Glutamatergic neuron (in vitro differentiated cells): ENCODE measurements at regions not wholly inside any gene's neighbourhood (a gene's known extent, or its start where the extent isn't known, plus 50 kb on each side); places are given as distances from the start of the nearest gene placed in this dataset.
"Not testable (repeated sequence)": the region's sequence is repeated elsewhere in the genome, so short reads cannot be mapped to it uniquely, and the experiment has no call there.

ENCODE experiments used
- DNase-seq: peaks from one replicate; pipeline ENCODE4 v3.0.0; 2022
- H3K27ac Mint-ChIP-seq: one replicate; pipeline ENCODE4 v1.8.0; 2020; ENCODE audit warnings: mild to moderate bottlenecking, mixed read lengths, inconsistent platforms; ENCODE audit not compliant: unreplicated experiment
- H3K27me3 Mint-ChIP-seq: one replicate; pipeline ENCODE4 v1.8.0; 2020; ENCODE audit warnings: mild to moderate bottlenecking, moderate library complexity, mixed read lengths, inconsistent platforms; ENCODE audit not compliant: unreplicated experiment
- H3K36me3 Mint-ChIP-seq: one replicate; pipeline ENCODE4 v1.8.0; 2020; ENCODE audit warnings: mild to moderate bottlenecking, mixed read lengths, inconsistent platforms; ENCODE audit not compliant: unreplicated experiment
- H3K4me1 Mint-ChIP-seq: one replicate; pipeline ENCODE4 v1.8.0; 2020; ENCODE audit warnings: mild to moderate bottlenecking, low read depth, mixed read lengths, inconsistent platforms; ENCODE audit not compliant: unreplicated experiment
- H3K4me3 Mint-ChIP-seq: one replicate; pipeline ENCODE4 v1.8.0; 2020; ENCODE audit warnings: mild to moderate bottlenecking, mixed read lengths, inconsistent platforms; ENCODE audit not compliant: unreplicated experiment
- H3K9me3 Mint-ChIP-seq: one replicate; pipeline ENCODE4 v1.8.0; 2020; ENCODE audit warnings: mild to moderate bottlenecking, moderate library complexity, mixed read lengths, inconsistent platforms; ENCODE audit not compliant: unreplicated experiment
- TF ChIP-seq, protein P1 (sequence below): fragments of 200-600 bp; sonication (generic); IDR thresholded peaks from one replicate; pipeline ENCODE4 v1.5.0; 2021; ENCODE audit not compliant: partially characterized antibody, unreplicated experiment

DNA sequence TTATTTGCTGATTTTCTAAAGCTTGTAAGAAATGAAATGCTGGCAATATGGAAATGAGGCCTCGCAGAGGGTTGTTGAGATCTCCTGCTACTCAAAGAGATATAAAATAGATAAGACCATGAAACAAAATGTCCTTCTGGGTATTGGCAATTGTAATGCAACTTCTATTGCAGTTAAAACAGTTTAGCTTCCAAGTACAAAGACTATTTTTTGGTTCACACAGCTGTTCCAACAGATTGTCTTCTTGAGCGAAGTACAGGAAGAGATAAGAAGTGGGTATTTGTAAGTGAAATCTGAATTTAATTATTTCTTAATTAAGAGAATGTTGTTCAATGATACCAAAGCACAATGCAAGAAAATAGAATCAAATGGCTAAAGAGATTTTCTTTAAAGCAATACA is 801.5 kb upstream of the GBE1 start:
- Mint-ChIP-seq H3K9me3 (peaks cover 10% of the 10 kb centered on the region), H3K27ac (no peak overlapping the region), H3K27me3 (no peaks in the 10 kb centered on the region), H3K4me3 (no peak overlapping the region), H3K36me3 (no peaks in the 10 kb centered on the region), H3K4me1 (peaks cover 14% of the 10 kb centered on the region)
- no peak for DNase-seq
- TF ChIP-seq, protein P1, sequence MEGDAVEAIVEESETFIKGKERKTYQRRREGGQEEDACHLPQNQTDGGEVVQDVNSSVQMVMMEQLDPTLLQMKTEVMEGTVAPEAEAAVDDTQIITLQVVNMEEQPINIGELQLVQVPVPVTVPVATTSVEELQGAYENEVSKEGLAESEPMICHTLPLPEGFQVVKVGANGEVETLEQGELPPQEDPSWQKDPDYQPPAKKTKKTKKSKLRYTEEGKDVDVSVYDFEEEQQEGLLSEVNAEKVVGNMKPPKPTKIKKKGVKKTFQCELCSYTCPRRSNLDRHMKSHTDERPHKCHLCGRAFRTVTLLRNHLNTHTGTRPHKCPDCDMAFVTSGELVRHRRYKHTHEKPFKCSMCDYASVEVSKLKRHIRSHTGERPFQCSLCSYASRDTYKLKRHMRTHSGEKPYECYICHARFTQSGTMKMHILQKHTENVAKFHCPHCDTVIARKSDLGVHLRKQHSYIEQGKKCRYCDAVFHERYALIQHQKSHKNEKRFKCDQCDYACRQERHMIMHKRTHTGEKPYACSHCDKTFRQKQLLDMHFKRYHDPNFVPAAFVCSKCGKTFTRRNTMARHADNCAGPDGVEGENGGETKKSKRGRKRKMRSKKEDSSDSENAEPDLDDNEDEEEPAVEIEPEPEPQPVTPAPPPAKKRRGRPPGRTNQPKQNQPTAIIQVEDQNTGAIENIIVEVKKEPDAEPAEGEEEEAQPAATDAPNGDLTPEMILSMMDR: no peak

DNA sequence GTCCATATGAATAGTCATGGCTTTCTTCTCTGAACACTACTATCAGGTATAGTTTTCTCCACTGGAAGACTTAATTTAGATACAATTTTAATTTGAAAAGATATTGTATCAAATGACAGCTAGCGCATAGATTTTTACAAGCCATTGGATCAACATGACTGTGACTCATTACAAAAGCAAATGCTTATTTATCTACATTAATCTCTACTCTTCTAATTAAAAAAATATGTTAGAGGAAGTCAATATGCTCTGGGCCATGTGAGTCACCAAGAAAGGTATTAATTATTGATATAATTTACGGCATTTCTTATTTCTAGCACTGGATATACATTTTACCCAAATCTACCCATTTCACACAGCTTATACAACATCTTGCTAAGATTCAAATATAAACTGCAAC is 800.3 kb upstream of the GBE1 start:
- H3K4me3 Mint-ChIP-seq: no peak overlapping the region
- H3K9me3 Mint-ChIP-seq: peaks cover 10% of the 10 kb centered on the region
- no peak for DNase-seq
- peaks cover 13% of the 10 kb centered on the region for H3K4me1 Mint-ChIP-seq
- no peaks in the 10 kb centered on the region for H3K36me3 Mint-ChIP-seq
- H3K27ac Mint-ChIP-seq: no peak overlapping the region
- TF ChIP-seq, protein P1: no peak
- no peaks in the 10 kb centered on the region for H3K27me3 Mint-ChIP-seq

DNA sequence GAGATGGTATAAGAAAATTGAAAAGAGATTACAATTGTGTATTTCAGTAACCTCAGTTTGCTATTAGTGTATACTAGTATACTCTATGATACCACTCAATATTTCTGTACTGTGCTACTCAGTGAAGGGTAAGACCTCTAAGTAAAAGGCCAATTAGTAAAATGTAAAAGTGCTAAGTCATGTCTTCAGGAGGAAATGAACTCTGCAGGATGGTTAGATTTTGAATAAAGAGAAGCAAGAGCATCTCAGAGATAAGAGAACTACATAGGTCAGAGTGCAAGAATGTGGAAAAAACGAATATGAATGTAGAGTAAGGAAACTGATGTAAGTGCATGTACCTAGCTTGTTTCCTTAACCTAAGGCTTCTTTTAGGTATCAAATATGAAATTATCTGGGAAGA is 796.6 kb upstream of the GBE1 start:
- Mint-ChIP-seq H3K27me3 (no peaks in the 10 kb centered on the region), H3K4me3 (no peak overlapping the region), H3K27ac (no peak overlapping the region)

DNA sequence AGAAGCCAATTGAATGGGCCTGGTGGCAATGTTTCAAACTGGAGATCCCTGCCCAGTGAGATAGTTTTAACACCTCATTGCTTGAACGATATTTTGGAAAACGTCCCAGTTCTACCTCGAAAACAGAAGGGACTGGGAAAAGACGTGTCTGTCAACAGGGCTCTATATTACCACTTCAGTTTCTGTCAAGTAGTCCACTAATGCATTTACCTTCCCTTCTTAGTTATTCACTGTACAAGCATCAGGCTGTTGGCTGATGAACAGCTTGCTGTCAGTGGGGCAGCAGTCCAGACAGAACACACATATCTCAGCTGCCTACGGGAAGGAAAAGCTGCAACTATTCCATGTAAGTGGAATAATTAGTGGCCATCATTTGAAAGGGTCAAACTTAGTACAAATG is 794.7 kb upstream of the GBE1 start:
- H3K4me3 Mint-ChIP-seq: no peak overlapping the region
- no peaks in the 10 kb centered on the region for H3K4me1 Mint-ChIP-seq
- TF ChIP-seq, protein P1: no peak
- no peaks in the 10 kb centered on the region for H3K27me3 Mint-ChIP-seq
- DNase-seq: no peak
- H3K9me3 Mint-ChIP-seq: no peaks in the 10 kb centered on the region
- no peaks in the 10 kb centered on the region for H3K36me3 Mint-ChIP-seq
- H3K27ac Mint-ChIP-seq: no peak overlapping the region

More for the DNA sequence above, 796.6 kb upstream of the GBE1 start:
- Mint-ChIP-seq H3K9me3 (no peaks in the 10 kb centered on the region), H3K36me3 (no peaks in the 10 kb centered on the region), H3K4me1 (no peaks in the 10 kb centered on the region)
- no peak for DNase-seq
- TF ChIP-seq, protein P1: no peak

DNA sequence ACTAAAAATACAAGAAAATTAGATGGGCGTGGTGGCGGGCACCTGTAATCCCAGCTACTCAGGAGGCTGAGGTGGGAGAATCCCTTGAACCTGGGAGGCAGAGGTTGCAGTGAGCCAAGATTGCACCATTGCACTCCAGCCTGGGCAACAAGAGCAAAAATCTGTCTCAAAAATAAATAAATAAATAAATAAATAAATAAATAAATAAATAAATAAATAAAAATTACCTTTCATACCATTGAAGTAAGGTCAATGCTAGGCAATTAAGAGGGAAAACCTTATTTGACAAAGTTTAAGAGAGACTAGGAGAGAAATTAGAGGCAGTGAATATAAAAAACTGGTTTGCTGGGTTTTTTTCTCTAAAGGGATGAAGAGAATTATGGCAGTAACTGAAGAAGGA is 781.1 kb upstream of the GBE1 start:
- H3K36me3 Mint-ChIP-seq, H3K4me3 Mint-ChIP-seq, H3K27me3 Mint-ChIP-seq, H3K27ac Mint-ChIP-seq, DNase-seq, H3K4me1 Mint-ChIP-seq, H3K9me3 Mint-ChIP-seq: not testable (repeated sequence)

DNA sequence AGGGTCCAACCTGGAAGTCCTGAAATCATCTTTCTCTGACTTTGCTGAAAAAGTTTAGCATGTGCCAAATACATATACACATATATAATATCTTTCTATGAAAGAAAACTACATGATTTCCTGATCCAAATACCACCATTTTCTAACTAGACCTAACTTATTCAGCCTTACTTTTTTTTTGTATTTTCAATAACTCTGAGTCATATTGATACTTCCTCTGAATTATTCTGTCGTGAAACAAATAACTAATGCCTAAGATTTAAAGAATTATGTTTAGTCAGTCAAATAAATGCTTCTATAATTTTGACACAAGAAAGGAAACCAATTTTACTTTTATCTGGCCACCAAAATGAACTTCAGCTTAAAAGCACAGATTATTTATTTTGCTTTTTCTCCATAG is 760.2 kb upstream of the GBE1 start:
- Mint-ChIP-seq H3K9me3 (no peaks in the 10 kb centered on the region), H3K27ac (no peak overlapping the region), H3K4me1 (no peaks in the 10 kb centered on the region)

More for the DNA sequence above, 760.2 kb upstream of the GBE1 start:
- DNase-seq: no peak
- no peaks in the 10 kb centered on the region for H3K36me3 Mint-ChIP-seq
- H3K4me3 Mint-ChIP-seq: no peak overlapping the region
- TF ChIP-seq, protein P1: no peak
- H3K27me3 Mint-ChIP-seq: no peaks in the 10 kb centered on the region
